H1 (cell line): ENCODE measurements at regions not wholly inside any gene's neighbourhood (a gene's known extent, or its start where the extent isn't known, plus 50 kb on each side); places are given as distances from the start of the nearest gene placed in this dataset.

ENCODE experiments used
- CTCF ChIA-PET: fragments of 300-600 bp; sonication (Branson Sonifier 250); formaldehyde crosslinking; loops from one replicate; lab custom pipeline; 2021; ENCODE audit not compliant: partially characterized antibody; lab: Charles Lee
- POLR2A ChIA-PET: fragments of 300-600 bp; sonication (Branson Sonifier 250); formaldehyde crosslinking; loops from one replicate; lab custom pipeline; 2021; ENCODE audit warnings: inconsistent platforms; ENCODE audit not compliant: partially characterized antibody; lab: Charles Lee
- DNase-seq, 2 experiments: peaks; one replicate each; pipeline versions ENCODE4 v3.0.0 to v3.0.0-alpha.2; 2010 to 2022; ENCODE audit warnings: low spot score in 2 of 2, low read depth in 1 of 2, mixed read lengths in 1 of 2
- FAIRE-seq: peaks from 2 replicates; lab custom pipeline; 2011; peaks lifted over from hg19 to GRCh38; lab: Jason Lieb, UNC
- H2AFZ ChIP-seq: 2 replicates; pipeline ENCODE4 v1.8.1; 2012; ENCODE audit warnings: low read length, inconsistent platforms
- H2AK5ac ChIP-seq: 2 replicates; pipeline ENCODE4 v1.6.1; 2013; ENCODE audit warnings: low read depth, low read length
- H2BK120ac ChIP-seq: replicated peaks from 2 replicates; pipeline ENCODE3; 2013; ENCODE audit warnings: low read depth, low read length, inconsistent platforms
- H2BK12ac ChIP-seq: 2 replicates; pipeline ENCODE4 v1.6.1; 2013; ENCODE audit warnings: low read depth, low read length
- H2BK15ac ChIP-seq: 2 replicates; pipeline ENCODE4 v1.6.1; 2013; ENCODE audit warnings: low read length
- H2BK20ac ChIP-seq: 2 replicates; pipeline ENCODE4 v1.6.1; 2013; ENCODE audit warnings: low read length
- H2BK5ac ChIP-seq: 2 replicates; pipeline ENCODE4 v1.6.1; 2013; ENCODE audit warnings: low read depth, low read length
- H3K14ac ChIP-seq: 2 replicates; pipeline ENCODE4 v1.6.1; 2013; ENCODE audit warnings: inconsistent platforms; ENCODE audit not compliant: insufficient read length
- H3K18ac ChIP-seq: 2 replicates; pipeline ENCODE4 v1.6.1; 2013; ENCODE audit warnings: low read length; ENCODE audit errors: extremely low read depth
- H3K23ac ChIP-seq: 2 replicates; pipeline ENCODE4 v1.6.1; 2013; ENCODE audit warnings: inconsistent platforms; ENCODE audit not compliant: insufficient read length
- H3K23me2 ChIP-seq: 2 replicates; pipeline ENCODE4 v1.6.1; 2013; ENCODE audit warnings: low read depth, low read length
- H3K27ac ChIP-seq: 2 replicates; pipeline ENCODE4 v1.6.1; 2011; ENCODE audit warnings: low read depth, low read length, inconsistent platforms
- H3K27me3 ChIP-seq, 4 experiments: replicated peaks in 1 of 4; 1 replicate in 1 of 4; 2 replicates in 3 of 4; pipeline versions ENCODE4 v1.6.1 to v1.8.1; 2011 to 2013; ENCODE audit warnings: low read length in 3 of 4, mild to moderate bottlenecking in 3 of 4, inconsistent platforms in 2 of 4, mixed read lengths in 2 of 4, moderate library complexity in 1 of 4; ENCODE audit not compliant: control insufficient read depth in 3 of 4, insufficient read depth in 3 of 4; ENCODE audit errors: extremely low read depth in 1 of 4
- H3K36me3 ChIP-seq, 4 experiments: 2 replicates each; pipeline versions ENCODE4 v1.6.1 to v1.8.1; 2011 to 2013; ENCODE audit warnings: mild to moderate bottlenecking in 4 of 4, low read length in 3 of 4, moderate library complexity in 2 of 4, control low read depth in 1 of 4, inconsistent platforms in 1 of 4; ENCODE audit not compliant: insufficient read depth in 4 of 4, control insufficient read depth in 2 of 4
- H3K4ac ChIP-seq: replicated peaks from 2 replicates; pipeline ENCODE3; 2013; ENCODE audit warnings: low read length, low read depth, mixed read lengths, inconsistent platforms; ENCODE audit not compliant: insufficient read length
- H3K4me1 ChIP-seq, 4 experiments: replicated peaks in 1 of 4; 1 replicate in 1 of 4; 2 replicates in 3 of 4; pipeline versions ENCODE4 v1.6.1 to v1.8.1; 2011 to 2013; ENCODE audit warnings: low read length in 3 of 4, inconsistent platforms in 2 of 4, mixed read lengths in 1 of 4; ENCODE audit not compliant: insufficient read depth in 4 of 4, control insufficient read depth in 3 of 4
- H3K4me2 ChIP-seq, 2 experiments: 2 replicates each; pipeline versions ENCODE4 v1.6.1 to v1.8.1; 2011 to 2013; ENCODE audit warnings: low read depth in 2 of 2, low read length in 2 of 2, control low read depth in 1 of 2, inconsistent platforms in 1 of 2, mild to moderate bottlenecking in 1 of 2; ENCODE audit not compliant: insufficient read depth in 1 of 2
- H3K4me3 ChIP-seq, 4 experiments: fragments of 200-600, 300-600 bp in 1 of 4; sonication (generic), shearing (Covaris generic), sonication (Bioruptor Twin) in 1 of 4; 2 replicates each; pipeline versions ENCODE4 v1.5.1 to v1.8.1; 2011 to 2016; ENCODE audit warnings: low read length in 4 of 4, low read depth in 3 of 4, control low read depth in 2 of 4, inconsistent platforms in 2 of 4, mild to moderate bottlenecking in 2 of 4, mixed read lengths in 1 of 4, moderate library complexity in 1 of 4; ENCODE audit not compliant: insufficient read depth in 2 of 4; ENCODE audit errors: extremely low read depth in 1 of 4
- H3K56ac ChIP-seq: replicated peaks from 2 replicates; pipeline ENCODE3; 2013; ENCODE audit warnings: low read depth, mild to moderate bottlenecking, mixed read lengths, low read length, inconsistent platforms; ENCODE audit not compliant: insufficient read length
- H3K79me1 ChIP-seq: 2 replicates; pipeline ENCODE4 v1.6.1; 2013; ENCODE audit warnings: low read depth, low read length, control low read depth
- H3K79me2 ChIP-seq, 2 experiments: 2 replicates each; pipeline versions ENCODE4 v1.6.1 to v1.8.1; 2012 to 2013; ENCODE audit warnings: low read length in 2 of 2, mild to moderate bottlenecking in 2 of 2, inconsistent platforms in 1 of 2; ENCODE audit not compliant: insufficient read depth in 2 of 2, control insufficient read depth in 1 of 2
- H3K9ac ChIP-seq, 4 experiments: replicated peaks in 1 of 4; 1 replicate in 1 of 4; 2 replicates in 3 of 4; pipeline versions ENCODE4 v1.6.1 to v1.8.1; 2011 to 2013; ENCODE audit warnings: low read depth in 3 of 4, low read length in 3 of 4, control low read depth in 2 of 4, mild to moderate bottlenecking in 2 of 4, moderate library complexity in 2 of 4, inconsistent platforms in 1 of 4; ENCODE audit errors: extremely low read depth in 1 of 4
- H3K9me3 ChIP-seq, 2 experiments: 2 replicates each; pipeline versions ENCODE4 v1.6.1 to v1.8.1; 2012 to 2013; ENCODE audit warnings: mild to moderate bottlenecking in 2 of 2, moderate library complexity in 2 of 2, control low read depth in 1 of 2, inconsistent platforms in 1 of 2, low read depth in 1 of 2, low read length in 1 of 2, mixed read lengths in 1 of 2; ENCODE audit not compliant: insufficient read depth in 2 of 2
- H4K20me1 ChIP-seq, 2 experiments: replicated peaks in 1 of 2; 2 replicates each; pipeline versions ENCODE3 to v1.8.1; 2011 to 2013; ENCODE audit warnings: inconsistent platforms in 2 of 2, low read length in 2 of 2, mild to moderate bottlenecking in 1 of 2; ENCODE audit not compliant: insufficient read depth in 2 of 2, control insufficient read depth in 1 of 2
- H4K5ac ChIP-seq: 2 replicates; pipeline ENCODE4 v1.6.1; 2013; ENCODE audit warnings: low read length, low read depth, mixed read lengths, inconsistent platforms; ENCODE audit not compliant: insufficient read length
- H4K8ac ChIP-seq: 2 replicates; pipeline ENCODE4 v1.8.0; 2013; ENCODE audit warnings: mild to moderate bottlenecking, moderate library complexity, low read length, inconsistent platforms; ENCODE audit not compliant: insufficient read depth; ENCODE audit errors: extremely low read depth
- H4K91ac ChIP-seq: replicated peaks from 2 replicates; pipeline ENCODE3; 2013; ENCODE audit warnings: low read length, mixed read lengths, inconsistent platforms; ENCODE audit not compliant: insufficient read length
- BACH1 ChIP-seq: IDR thresholded peaks from 2 replicates; pipeline ENCODE4 v1.6.1; 2012; ENCODE audit warnings: low read length, improper control_type of control experiment
- CHD1 ChIP-seq: IDR thresholded peaks from 2 replicates; pipeline ENCODE4 v1.6.1; 2012; ENCODE audit warnings: low read depth, low read length, improper control_type of control experiment
- CHD2 ChIP-seq: IDR thresholded peaks from 2 replicates; pipeline ENCODE4 v1.6.1; 2012; ENCODE audit warnings: low read length, improper control_type of control experiment
- CTBP2 ChIP-seq: IDR thresholded peaks from 2 replicates; pipeline ENCODE4 v1.7.0; 2011; ENCODE audit warnings: borderline replicate concordance, mild to moderate bottlenecking, moderate library complexity, mixed read lengths, low read length; ENCODE audit not compliant: insufficient read depth, insufficient read length
- GTF2F1 ChIP-seq: IDR thresholded peaks from 2 replicates; pipeline ENCODE4 v1.6.1; 2012; ENCODE audit warnings: low read depth, low read length, improper control_type of control experiment, borderline replicate concordance
- JUND ChIP-seq: IDR thresholded peaks from 2 replicates; pipeline ENCODE4 v1.6.1; 2011; ENCODE audit warnings: mild to moderate bottlenecking, improper control_type of control experiment, low read length
- KDM5A ChIP-seq: fragments of 200-600 bp; IDR thresholded peaks from 2 replicates; pipeline ENCODE4 v1.7.1; 2012; ENCODE audit warnings: mild to moderate bottlenecking, low read length, inconsistent platforms, mixed read lengths
- PHF8 ChIP-seq: fragments of 200-600 bp; sonication (generic); conservative IDR thresholded peaks from 2 replicates; pipeline ENCODE4 v1.7.1; 2012; ENCODE audit warnings: low read depth, mild to moderate bottlenecking, inconsistent platforms, low read length, moderate library complexity
- RAD21 ChIP-seq, 2 experiments: IDR thresholded peaks in 1 of 2; conservative IDR thresholded peaks in 1 of 2; 2 replicates each; pipeline ENCODE4 v1.6.1; 2011; ENCODE audit warnings: low read depth in 2 of 2, low read length in 2 of 2, improper control_type of control experiment in 1 of 2, inconsistent platforms in 1 of 2, mild to moderate bottlenecking in 1 of 2, moderate library complexity in 1 of 2
- RXRA ChIP-seq: IDR thresholded peaks from 2 replicates; pipeline ENCODE4 v1.6.1; 2011; ENCODE audit warnings: low read depth, mild to moderate bottlenecking, low read length, moderate library complexity; ENCODE audit not compliant: insufficient read depth
- SIRT6 ChIP-seq: IDR thresholded peaks from one replicate; pipeline ENCODE4 v1.7.1; 2012; ENCODE audit warnings: low read length, inconsistent platforms
- SIX5 ChIP-seq: IDR thresholded peaks from 2 replicates; pipeline ENCODE4 v1.6.1; 2011; ENCODE audit warnings: mild to moderate bottlenecking, low read depth, low read length
- SRF ChIP-seq: IDR thresholded peaks from 2 replicates; pipeline ENCODE4 v1.6.1; 2011; ENCODE audit warnings: mild to moderate bottlenecking, low read depth, low read length, moderate library complexity
- TAF1 ChIP-seq: IDR thresholded peaks from 2 replicates; pipeline ENCODE4 v1.6.1; 2011; ENCODE audit warnings: mild to moderate bottlenecking, low read depth, low read length
- TAF7 ChIP-seq: optimal IDR thresholded peaks from 2 replicates; pipeline ENCODE3; 2011; ENCODE audit warnings: low read depth, mild to moderate bottlenecking, inconsistent platforms, low read length, moderate library complexity, borderline replicate concordance
- ZNF274 ChIP-seq: IDR thresholded peaks from 2 replicates; pipeline ENCODE4 v1.7.0; 2012; ENCODE audit warnings: low read length, borderline replicate concordance; ENCODE audit errors: extremely low read depth
- WGBS, 2 experiments: shearing (Covaris generic) in 1 of 2; methylation state at CpG; one replicate each; pipeline versions ENCODE4 v1.1.6 to v1.1.7; 2013 to 2015; ENCODE audit warnings: low lambda C conversion rate in 2 of 2, mixed read lengths in 2 of 2, inconsistent platforms in 1 of 2, low coverage in 1 of 2, missing lambda C conversion rate in 1 of 2; ENCODE audit not compliant: insufficient replicate concordance in 2 of 2, insufficient coverage in 1 of 2, insufficient read length in 1 of 2; ENCODE audit errors: extremely low coverage in 1 of 2, missing lambda C conversion rate in 1 of 2; 5-methylcytosine and 5-hydroxymethylcytosine counted together

DNA sequence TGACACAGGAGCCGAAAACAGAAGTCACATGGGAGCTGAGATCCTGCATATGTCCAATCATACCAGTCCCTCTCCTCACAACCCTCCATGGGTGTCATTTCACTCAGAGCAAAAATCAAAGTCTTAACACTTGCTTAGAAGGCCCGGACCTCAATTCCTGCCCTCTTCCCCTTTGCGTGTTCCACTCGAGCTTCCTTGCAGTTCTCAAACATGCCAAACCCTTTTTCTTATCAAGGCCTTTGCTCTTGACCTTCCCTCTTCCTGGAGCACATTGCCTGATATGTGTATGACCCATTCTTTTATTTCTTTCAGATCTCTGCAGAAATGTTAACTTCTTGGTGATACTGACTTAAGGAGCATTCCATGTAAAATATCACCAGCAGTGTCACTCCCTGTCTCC, 87.0 kb upstream of the USP38 start:
- no peaks in the 10 kb centered on the region for H3K79me2 ChIP-seq
- no peaks in the 10 kb centered on the region for H3K36me3 ChIP-seq
- no peak overlapping the region for H4K8ac ChIP-seq
- no peaks in the 10 kb centered on the region for H4K20me1 ChIP-seq
- FAIRE-seq = no peak
- no peak overlapping the region for H3K4me2 ChIP-seq
- H3K23me2 ChIP-seq = no peaks in the 10 kb centered on the region
- H2BK12ac ChIP-seq = no peak overlapping the region
- H3K18ac ChIP-seq = no peak overlapping the region
- H3K79me1 ChIP-seq = no peaks in the 10 kb centered on the region
- POLR2A ChIA-PET = no interaction called here
- no peaks in the 10 kb centered on the region for H3K4me1 ChIP-seq
- H3K23ac ChIP-seq = no peak overlapping the region
- no peaks in the 10 kb centered on the region for H3K27me3 ChIP-seq
- no peak overlapping the region for H2AFZ ChIP-seq
- no peak overlapping the region for H3K56ac ChIP-seq
- H4K91ac ChIP-seq = no peak overlapping the region
- H2BK120ac ChIP-seq = no peak overlapping the region
- no peak overlapping the region for H3K14ac ChIP-seq
- no peak overlapping the region for H2BK5ac ChIP-seq
- H3K4me3 ChIP-seq = no peak overlapping the region
- H2AK5ac ChIP-seq = no peak overlapping the region
- 81% methylated on average over 4 of the region's 4 CpGs; no CpG with 5 or more reads in 1 of the 2 experiments for WGBS, 2 experiments
- peaks cover 0 to 10% of the 10 kb centered on the region in 2 experiments; a peak in 1 of 4 replicates for H3K9me3 ChIP-seq
- H2BK15ac ChIP-seq = no peak overlapping the region
- H3K4ac ChIP-seq = no peak overlapping the region
- DNase-seq = no peak
- peak overlapping the region in 1 of 4 experiments; percentile 1; a peak in 1 of 7 replicates for H3K9ac ChIP-seq
- no peak overlapping the region for H4K5ac ChIP-seq
- H3K27ac ChIP-seq = no peak overlapping the region
- no peak overlapping the region for H2BK20ac ChIP-seq
- CTCF ChIA-PET = no interaction called here
- TF ChIP-seq ZNF274 (no peak), CHD2 (no peak), BACH1 (no peak), KDM5A (no peak), RXRA (no peak), SIX5 (no peak), CTBP2 (no peak), PHF8 (no peak), CHD1 (no peak), RAD21 (IDR thresholded peaks at IDR 0.05 in 1 of 2, conservative IDR thresholded peaks at IDR 0.05 in 1 of 2; ENCODE audit: low read depth in 2 of 2, low read length in 2 of 2) (no peak), JUND (no peak), GTF2F1 (no peak), TAF7 (no peak), SIRT6 (no peak), TAF1 (no peak), SRF (no peak)
